ENCODE measurements at regions not wholly inside any gene's neighbourhood (a gene's known extent, or its start where the extent isn't known, plus 50 kb on each side); places are given as distances from the start of the nearest gene placed in this dataset.
"Not testable (repeated sequence)": the region's sequence is repeated elsewhere in the genome, so short reads cannot be mapped to it uniquely, and the experiment has no call there.

- not testable (repeated sequence) for H3K27me3 Mint-ChIP-seq; H3K27ac Mint-ChIP-seq; H3K36me3 Mint-ChIP-seq (ENCODE audit: low read depth); ATAC-seq (replicated peaks); H3K9me3 Mint-ChIP-seq; H3K4me1 Mint-ChIP-seq; H3K4me3 Mint-ChIP-seq
These were observed 83.2 kb upstream of the ADGRE5 start for GRCh38 chr19:14297883-14298576.

GRCh38 chr19:14294974-14295373, 86.3 kb upstream of the ADGRE5 start:
- ATAC-seq (replicated peaks), result peak; percentile 89
- not testable (repeated sequence) for H3K9me3 Mint-ChIP-seq; H3K27me3 Mint-ChIP-seq; H3K27ac Mint-ChIP-seq; H3K36me3 Mint-ChIP-seq (ENCODE audit: low read depth); H3K4me1 Mint-ChIP-seq; H3K4me3 Mint-ChIP-seq

- H3K27ac Mint-ChIP-seq; ATAC-seq (replicated peaks); H3K27me3 Mint-ChIP-seq; H3K4me1 Mint-ChIP-seq; H3K36me3 Mint-ChIP-seq (ENCODE audit: low read depth); H3K9me3 Mint-ChIP-seq; H3K4me3 Mint-ChIP-seq: not testable (repeated sequence)
These were observed 87.5 kb upstream of the ADGRE5 start for GRCh38 chr19:14293816-14294170.

GRCh38 chr19:14293101-14293815, 87.3 kb upstream of the ADGRL1 start:
- not testable (repeated sequence) for H3K9me3 Mint-ChIP-seq; ATAC-seq (replicated peaks); H3K27me3 Mint-ChIP-seq; H3K4me3 Mint-ChIP-seq; H3K36me3 Mint-ChIP-seq (ENCODE audit: low read depth); H3K4me1 Mint-ChIP-seq; H3K27ac Mint-ChIP-seq

- not testable (repeated sequence) for H3K4me3 Mint-ChIP-seq; H3K27ac Mint-ChIP-seq; H3K9me3 Mint-ChIP-seq; H3K36me3 Mint-ChIP-seq (ENCODE audit: low read depth); ATAC-seq (replicated peaks); H3K4me1 Mint-ChIP-seq; H3K27me3 Mint-ChIP-seq
These were observed 83.8 kb upstream of the ADGRL1 start for GRCh38 chr19:14289810-14290209.

- H3K27ac Mint-ChIP-seq; H3K4me1 Mint-ChIP-seq; H3K9me3 Mint-ChIP-seq; ATAC-seq (replicated peaks); H3K36me3 Mint-ChIP-seq (ENCODE audit: low read depth); H3K4me3 Mint-ChIP-seq; H3K27me3 Mint-ChIP-seq: not testable (repeated sequence)
These were observed 81.9 kb upstream of the ADGRL1 start for GRCh38 chr19:14287837-14288236.

GRCh38 chr19:14286594-14286993, 80.6 kb upstream of the ADGRL1 start:
- not testable (repeated sequence) for H3K36me3 Mint-ChIP-seq (ENCODE audit: low read depth); H3K9me3 Mint-ChIP-seq; H3K4me3 Mint-ChIP-seq; H3K4me1 Mint-ChIP-seq; ATAC-seq (replicated peaks); H3K27me3 Mint-ChIP-seq; H3K27ac Mint-ChIP-seq

- not testable (repeated sequence) for H3K27ac Mint-ChIP-seq; ATAC-seq (replicated peaks); H3K36me3 Mint-ChIP-seq (ENCODE audit: low read depth); H3K9me3 Mint-ChIP-seq; H3K27me3 Mint-ChIP-seq; H3K4me3 Mint-ChIP-seq; H3K4me1 Mint-ChIP-seq
These were observed 79.8 kb upstream of the ADGRL1 start for GRCh38 chr19:14285726-14286125.

GRCh38 chr19:14283813-14284520, 78.0 kb upstream of the ADGRL1 start:
- H3K4me3 Mint-ChIP-seq; H3K9me3 Mint-ChIP-seq; H3K27me3 Mint-ChIP-seq; H3K36me3 Mint-ChIP-seq (ENCODE audit: low read depth); H3K4me1 Mint-ChIP-seq: not testable (repeated sequence)
- peak; percentile 100 for ATAC-seq (replicated peaks)
- H3K27ac Mint-ChIP-seq, result peak overlapping the region; percentile 7

- H3K27me3 Mint-ChIP-seq; H3K9me3 Mint-ChIP-seq; ATAC-seq (replicated peaks); H3K4me1 Mint-ChIP-seq; H3K36me3 Mint-ChIP-seq (ENCODE audit: low read depth); H3K4me3 Mint-ChIP-seq; H3K27ac Mint-ChIP-seq: not testable (repeated sequence)
These were observed 73.3 kb upstream of the ADGRL1 start for GRCh38 chr19:14279270-14279669.

GRCh38 chr19:14277608-14278007, 71.6 kb upstream of the ADGRL1 start:
- H3K27me3 Mint-ChIP-seq, result peaks cover 3% of the 10 kb centered on the region
- no peak overlapping the region for H3K27ac Mint-ChIP-seq
- H3K4me3 Mint-ChIP-seq, result no peak overlapping the region
- H3K36me3 Mint-ChIP-seq (ENCODE audit: low read depth), result no peaks in the 10 kb centered on the region
- H3K9me3 Mint-ChIP-seq, result peaks cover 7% of the 10 kb centered on the region
- peaks cover 6% of the 10 kb centered on the region for H3K4me1 Mint-ChIP-seq
- no peak for ATAC-seq (replicated peaks)

GRCh38 chr19:14275823-14276222, 69.9 kb upstream of the ADGRL1 start:
- H3K4me1 Mint-ChIP-seq; H3K9me3 Mint-ChIP-seq; ATAC-seq (replicated peaks); H3K27me3 Mint-ChIP-seq; H3K36me3 Mint-ChIP-seq (ENCODE audit: low read depth): not testable (repeated sequence)
- Mint-ChIP-seq H3K27ac (peak overlapping the region; percentile 81), H3K4me3 (peak overlapping the region; percentile 62)

GRCh38 chr19:14272623-14273022, 66.7 kb upstream of the ADGRL1 start:
- H3K4me3 Mint-ChIP-seq, result no peak overlapping the region
- no peak for ATAC-seq (replicated peaks)
- H3K36me3 Mint-ChIP-seq (ENCODE audit: low read depth), result no peaks in the 10 kb centered on the region
- H3K4me1 Mint-ChIP-seq, result peaks cover 6% of the 10 kb centered on the region
- H3K27me3 Mint-ChIP-seq, result no peaks in the 10 kb centered on the region
- peak overlapping the region; percentile 73 for H3K27ac Mint-ChIP-seq
- H3K9me3 Mint-ChIP-seq, result peaks cover 7% of the 10 kb centered on the region

GRCh38 chr19:14271840-14272239, 65.9 kb upstream of the ADGRL1 start:
- Mint-ChIP-seq H3K4me3 (no peak overlapping the region), H3K27ac (peak overlapping the region; percentile 73), H3K9me3 (peaks cover 5% of the 10 kb centered on the region), H3K4me1 (peaks cover 6% of the 10 kb centered on the region), H3K27me3 (no peaks in the 10 kb centered on the region), H3K36me3 (ENCODE audit: low read depth) (no peaks in the 10 kb centered on the region)
- ATAC-seq (replicated peaks), result no peak

- H3K4me1 Mint-ChIP-seq; H3K4me3 Mint-ChIP-seq; H3K36me3 Mint-ChIP-seq (ENCODE audit: low read depth); ATAC-seq (replicated peaks); H3K27ac Mint-ChIP-seq; H3K27me3 Mint-ChIP-seq; H3K9me3 Mint-ChIP-seq: not testable (repeated sequence)
These were observed 64.6 kb upstream of the ADGRL1 start for GRCh38 chr19:14270557-14270956.
